Thymus (tissue), 11 donors: ENCODE measurements at regions not wholly inside any gene's neighbourhood (a gene's known extent, or its start where the extent isn't known, plus 50 kb on each side); places are given as distances from the start of the nearest gene placed in this dataset.
"Not testable (repeated sequence)": the region's sequence is repeated elsewhere in the genome, so short reads cannot be mapped to it uniquely, and the experiment has no call there.

Experiments used
- DNase-seq, 9 donors: peaks; one replicate each; pipeline ENCODE4 v3.0.0-alpha.2; 2013; ENCODE audit warnings: low spot score in 9 of 9, low read depth in 6 of 9, missing footprints in 1 of 9
- H3K27ac ChIP-seq, 2 donors: one replicate each; pipeline ENCODE4 v1.5.1; 2013; ENCODE audit warnings: control low read depth in 1 of 2, low read depth in 1 of 2, low read length in 1 of 2, mild to moderate bottlenecking in 1 of 2, moderate library complexity in 1 of 2
- H3K27me3 ChIP-seq, 2 donors: one replicate each; pipeline ENCODE4 v1.5.1; 2013; ENCODE audit warnings: low read length in 1 of 2; ENCODE audit not compliant: control insufficient read depth in 2 of 2, insufficient read depth in 1 of 2
- H3K36me3 ChIP-seq, 2 donors: one replicate each; pipeline ENCODE4 v1.5.1; 2013; ENCODE audit warnings: low read length in 1 of 2, mild to moderate bottlenecking in 1 of 2, moderate library complexity in 1 of 2; ENCODE audit not compliant: control insufficient read depth in 2 of 2, insufficient read depth in 2 of 2
- H3K4me1 ChIP-seq, 2 donors: one replicate each; pipeline ENCODE4 v1.5.1; 2013; ENCODE audit warnings: low read length in 2 of 2; ENCODE audit not compliant: control insufficient read depth in 2 of 2, insufficient read depth in 2 of 2
- H3K4me3 ChIP-seq, 2 donors: one replicate each; pipeline ENCODE4 v1.5.1; 2013; ENCODE audit warnings: low read length in 2 of 2, control low read depth in 1 of 2, mild to moderate bottlenecking in 1 of 2
- H3K9me3 ChIP-seq, 2 donors: one replicate each; pipeline ENCODE4 v1.5.1; 2013; ENCODE audit warnings: low read length in 1 of 2, mild to moderate bottlenecking in 1 of 2; ENCODE audit not compliant: control insufficient read depth in 2 of 2, insufficient read depth in 1 of 2
- WGBS: extraction: QIAGEN DNeasy Blood & Tissue Kit; methylation state at CpG from one replicate; pipeline ENCODE4 v1.1.7; 2013; 5-methylcytosine and 5-hydroxymethylcytosine counted together
- donor health status: healthy.

DNA sequence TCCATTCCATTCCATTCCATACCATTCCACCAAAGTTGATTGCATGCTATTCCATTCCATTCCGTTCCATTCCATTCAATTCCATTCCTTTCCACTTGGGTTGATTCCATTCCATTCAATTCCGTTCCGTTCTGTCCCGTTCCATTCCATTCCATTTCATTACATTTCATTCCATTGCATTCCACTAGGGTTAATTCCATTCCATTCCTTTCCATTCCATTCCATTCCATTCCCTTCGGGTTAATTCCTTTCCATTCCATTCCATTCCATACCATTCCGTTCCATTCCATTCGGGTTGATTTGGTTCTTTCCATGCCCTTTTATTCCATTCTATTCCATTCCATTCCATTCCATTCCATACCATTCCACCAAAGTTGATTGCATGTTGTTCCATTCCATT, 131.9 kb downstream of the CWH43 start:
- H3K27ac ChIP-seq, H3K36me3 ChIP-seq, H3K27me3 ChIP-seq, H3K4me3 ChIP-seq, H3K4me1 ChIP-seq: not testable (repeated sequence)
- H3K9me3 ChIP-seq = peaks cover 15 to 21% of the 10 kb centered on the region in 2 donors
- peak in 1 of 9 donors; percentile 50 for DNase-seq
- 81% methylated on average over 7 of the region's 7 CpGs for whole genome bisulfite sequencing

DNA sequence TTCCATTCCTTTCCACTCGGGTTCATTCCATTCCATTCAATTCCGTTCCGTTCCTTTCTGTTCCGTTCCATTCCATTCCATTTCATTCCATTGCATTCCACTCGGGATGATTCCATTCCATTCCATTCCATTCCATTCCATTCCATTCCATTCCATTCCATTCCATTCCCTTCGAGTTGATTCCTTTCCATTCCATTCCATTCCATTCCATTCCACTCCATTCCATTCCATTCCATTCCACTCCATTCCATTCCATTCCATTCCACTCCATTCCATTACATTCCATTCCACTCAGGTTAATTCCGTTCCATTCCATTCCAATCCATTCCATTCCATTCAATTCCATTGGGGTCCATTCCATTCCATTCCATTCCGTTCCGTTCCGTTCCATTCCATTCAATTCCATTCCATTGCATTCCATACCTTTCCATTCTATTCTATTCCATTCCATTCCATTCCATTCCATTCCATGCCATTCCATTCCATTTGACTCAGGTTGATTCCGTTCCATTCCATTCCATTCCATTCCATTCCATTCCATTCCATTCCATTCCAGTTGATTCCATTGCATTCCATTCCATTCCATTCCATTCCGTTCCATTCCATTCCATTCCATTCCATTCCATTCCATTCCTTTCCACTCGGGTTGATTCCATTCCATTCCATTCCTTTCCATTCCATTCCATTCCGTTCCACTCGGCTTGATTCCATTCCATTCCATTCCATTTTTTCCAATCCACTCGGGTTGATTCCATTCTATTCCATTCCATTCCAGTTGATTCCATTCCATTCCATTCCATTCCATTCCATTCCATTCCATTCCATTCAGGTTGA, 132.5 kb downstream of the CWH43 start:
- not testable (repeated sequence) for H3K36me3 ChIP-seq, H3K27me3 ChIP-seq, H3K27ac ChIP-seq, H3K4me3 ChIP-seq, H3K4me1 ChIP-seq
- 72% methylated on average over 16 of the region's 16 CpGs for WGBS
- peak in 1 of 9 donors; percentile 43 for DNase-seq
- peaks cover 15 to 21% of the 10 kb centered on the region in 2 donors for H3K9me3 ChIP-seq

DNA sequence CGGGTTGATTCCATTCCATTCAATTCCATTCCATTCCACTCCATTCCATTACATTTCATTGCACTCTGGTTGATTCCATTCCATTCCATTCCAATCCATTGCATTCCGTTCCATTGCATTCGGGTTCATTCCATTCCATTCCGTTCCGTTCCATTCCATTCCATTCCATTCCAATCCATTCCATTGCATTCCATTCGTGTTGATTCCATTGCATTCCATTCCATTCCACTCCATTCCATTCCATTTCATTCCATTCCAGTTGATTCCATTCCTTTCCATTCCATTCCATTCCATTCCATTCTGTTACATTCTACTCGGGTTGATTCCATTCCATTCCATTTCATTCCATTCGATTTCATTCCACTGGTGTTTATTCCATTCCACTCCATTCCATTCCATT, 133.3 kb downstream of the CWH43 start:
- H3K4me1 ChIP-seq, H3K27ac ChIP-seq, H3K36me3 ChIP-seq, H3K4me3 ChIP-seq, H3K27me3 ChIP-seq: not testable (repeated sequence)
- peaks cover 15 to 21% of the 10 kb centered on the region in 2 donors for H3K9me3 ChIP-seq
- DNase-seq = peak in 1 of 9 donors; percentile 45
- 69% methylated on average over 8 of the region's 8 CpGs for WGBS

DNA sequence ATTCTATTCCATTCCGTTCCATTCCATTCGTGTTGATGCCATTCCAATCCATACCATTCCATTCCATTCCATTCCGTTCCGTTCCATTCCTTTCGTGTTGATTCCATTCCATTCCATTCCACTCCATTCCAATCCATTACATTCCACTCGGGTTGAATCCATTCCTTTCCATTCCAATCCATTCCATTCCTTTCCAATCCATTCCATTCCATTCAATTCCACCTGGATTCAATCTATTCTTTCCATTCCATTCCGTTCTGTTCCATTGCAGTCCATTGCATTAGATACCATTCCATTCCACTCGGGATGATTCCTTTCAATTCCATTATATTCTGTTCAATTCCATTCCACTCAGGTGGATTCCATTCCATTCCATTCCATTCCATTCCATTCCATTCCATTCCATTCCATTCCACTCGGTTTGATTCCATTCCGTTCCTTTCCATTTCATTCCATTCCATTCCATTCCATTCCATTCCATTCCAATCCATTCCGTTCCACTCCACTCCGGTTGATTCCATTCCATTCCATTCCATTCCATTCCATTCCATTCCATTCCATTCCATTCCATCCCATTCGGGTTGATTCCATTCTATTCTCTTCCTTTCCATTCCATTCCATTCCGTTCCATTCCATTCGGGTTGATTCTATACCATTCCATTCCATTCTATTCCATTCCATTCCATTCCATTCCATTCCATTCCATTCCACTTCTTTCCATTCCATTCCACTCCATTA, 134.1 kb downstream of the CWH43 start:
- not testable (repeated sequence) for H3K4me1 ChIP-seq, H3K4me3 ChIP-seq, H3K36me3 ChIP-seq, H3K27me3 ChIP-seq, H3K27ac ChIP-seq
- 60% methylated on average over 15 of the region's 15 CpGs for WGBS
- peaks cover 15 to 21% of the 10 kb centered on the region in 2 donors for H3K9me3 ChIP-seq
- DNase-seq = peak in 1 of 9 donors; percentile 54

DNA sequence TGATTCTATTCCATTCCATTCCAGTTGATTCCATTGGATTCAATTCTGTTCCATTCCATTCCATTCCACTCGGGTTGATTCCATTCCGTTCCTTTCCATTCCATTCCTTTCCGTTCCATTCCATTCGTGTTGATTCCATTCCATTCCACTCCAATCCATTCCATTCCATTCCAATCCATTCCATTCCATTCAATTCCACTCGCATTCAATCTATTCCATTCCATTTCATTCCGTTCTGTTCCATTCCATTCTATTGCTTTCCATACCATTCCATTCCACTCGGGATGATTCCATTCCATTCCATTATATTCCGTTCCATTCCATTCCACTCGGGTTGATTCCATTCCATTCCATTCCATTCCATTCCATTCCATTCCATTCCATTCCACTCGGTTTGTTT, 134.7 kb downstream of the CWH43 start:
- H3K27ac ChIP-seq, H3K4me1 ChIP-seq, H3K4me3 ChIP-seq, H3K36me3 ChIP-seq, H3K27me3 ChIP-seq: not testable (repeated sequence)
- DNase-seq = peak in 7 of 9 donors; percentile 50 to 82 (median 79)
- H3K9me3 ChIP-seq = peaks cover 15 to 21% of the 10 kb centered on the region in 2 donors
- 72% methylated on average over 10 of the region's 10 CpGs for WGBS

DNA sequence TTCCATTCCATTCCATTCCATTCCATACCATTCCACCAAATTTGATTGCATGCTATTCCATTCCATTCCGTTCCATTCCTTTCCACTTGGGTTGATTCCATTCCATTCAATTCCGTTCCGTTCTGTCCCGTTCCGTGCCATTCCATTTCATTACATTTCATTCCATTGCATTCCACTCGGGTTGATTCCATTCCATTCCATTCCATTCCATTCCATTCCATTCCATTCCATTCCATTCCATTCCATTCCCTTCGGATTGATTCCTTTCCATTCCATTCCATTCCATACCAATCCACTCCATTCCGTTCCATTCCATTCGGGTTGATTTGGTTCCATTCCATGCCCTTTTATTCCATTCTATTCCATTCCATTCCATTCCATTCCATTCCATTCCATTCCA, 140.4 kb downstream of the CWH43 start:
- not testable (repeated sequence) for H3K9me3 ChIP-seq, DNase-seq, H3K27ac ChIP-seq, H3K36me3 ChIP-seq, H3K27me3 ChIP-seq, H3K4me3 ChIP-seq, H3K4me1 ChIP-seq
- WGBS = 83% methylated on average over 4 of the region's 9 CpGs

DNA sequence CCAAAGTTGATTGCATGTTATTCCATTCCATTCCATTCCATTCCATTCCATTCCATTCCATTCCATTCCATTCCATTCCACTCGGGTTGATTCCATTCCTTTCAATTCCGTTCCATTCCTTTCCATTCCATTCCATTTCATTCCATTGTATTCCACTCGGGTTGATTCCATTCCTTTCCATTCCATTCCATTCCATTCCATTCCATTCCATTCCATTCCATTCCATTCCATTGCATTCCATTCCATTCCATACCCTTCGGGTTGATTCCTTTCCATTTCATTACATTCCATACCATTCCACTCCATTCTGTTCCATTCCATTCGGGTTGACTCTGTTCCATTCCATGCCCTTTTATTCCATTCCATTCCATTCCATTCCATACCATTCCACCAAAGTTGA, 140.8 kb downstream of the CWH43 start:
- not testable (repeated sequence) for H3K4me1 ChIP-seq, H3K27ac ChIP-seq, H3K27me3 ChIP-seq, H3K36me3 ChIP-seq, DNase-seq, H3K4me3 ChIP-seq, H3K9me3 ChIP-seq
- WGBS = no CpG with 5 or more reads among the region's 5 CpGs

DNA sequence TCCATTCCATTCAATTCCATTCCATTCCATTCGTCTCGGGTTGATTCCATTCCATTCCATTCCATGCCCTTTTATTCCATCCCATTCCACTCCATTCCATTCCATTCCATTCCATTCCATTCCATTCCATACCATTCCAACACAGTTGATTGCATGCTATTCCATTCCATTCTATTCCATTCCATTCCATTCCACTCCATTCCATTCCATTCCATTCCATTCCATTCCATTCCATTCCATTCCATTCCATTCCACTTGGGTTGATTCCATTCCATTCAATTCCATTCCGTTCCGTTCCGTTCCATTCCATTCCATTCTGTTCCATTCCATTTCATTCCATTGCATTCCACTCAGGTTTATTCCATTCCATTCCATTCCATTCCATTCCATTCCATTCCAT, 143.3 kb downstream of the CWH43 start:
- not testable (repeated sequence) for H3K4me3 ChIP-seq, DNase-seq, H3K4me1 ChIP-seq, H3K27me3 ChIP-seq, H3K36me3 ChIP-seq, H3K27ac ChIP-seq, H3K9me3 ChIP-seq
- no CpG with 5 or more reads among the region's 5 CpGs for WGBS

DNA sequence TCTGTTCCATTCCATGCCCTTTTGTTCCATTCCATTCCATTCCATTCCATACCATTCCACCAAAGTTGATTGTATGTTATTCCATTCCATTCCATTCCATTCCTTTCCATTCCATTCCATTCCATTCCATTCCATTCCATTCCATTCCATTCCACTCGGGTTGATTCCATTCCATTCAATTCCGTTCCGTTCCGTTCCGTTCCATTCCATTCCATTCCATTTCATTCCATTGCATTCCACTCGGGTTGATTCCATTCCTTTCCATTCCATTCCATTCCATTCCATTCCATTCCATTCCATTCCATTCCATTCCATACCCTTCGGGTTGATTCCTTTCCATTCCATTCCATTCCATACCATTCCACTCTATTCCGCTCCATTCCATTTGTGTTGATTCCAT, 143.8 kb downstream of the CWH43 start:
- H3K27ac ChIP-seq, H3K9me3 ChIP-seq, DNase-seq, H3K27me3 ChIP-seq, H3K4me3 ChIP-seq, H3K4me1 ChIP-seq, H3K36me3 ChIP-seq: not testable (repeated sequence)
- 50% methylated on average over 3 of the region's 8 CpGs for WGBS
